ENCODE measurements at regions not wholly inside any gene's neighbourhood (a gene's known extent, or its start where the extent isn't known, plus 50 kb on each side); places are given as distances from the start of the nearest gene placed in this dataset.
"Not testable (repeated sequence)": the region's sequence is repeated elsewhere in the genome, so short reads cannot be mapped to it uniquely, and the experiment has no call there.

- DNase-seq = no peak
These were observed 74.9 kb upstream of the IQSEC1 start for GRCh38 chr3:13148126-13148525.

GRCh38 chr3:13147344-13147743 is 74.1 kb upstream of the IQSEC1 start:
- DNase-seq = no peak

- DNase-seq = no peak
These were observed 73.5 kb upstream of the IQSEC1 start for GRCh38 chr3:13146643-13147143.

- DNase-seq = no peak
These were observed 72.8 kb upstream of the IQSEC1 start for GRCh38 chr3:13145826-13146642.

GRCh38 chr3:13145131-13145825 is 72.0 kb upstream of the IQSEC1 start:
- no peak for DNase-seq

GRCh38 chr3:13144163-13145023 is 71.2 kb upstream of the IQSEC1 start:
- no peak for DNase-seq

GRCh38 chr3:13143381-13144004 is 70.3 kb upstream of the IQSEC1 start:
- DNase-seq = no peak

- no peak for DNase-seq
These were observed 69.5 kb upstream of the IQSEC1 start for GRCh38 chr3:13142552-13143380.

- DNase-seq = peak; percentile 22
These were observed 68.8 kb upstream of the IQSEC1 start for GRCh38 chr3:13141991-13142412.

GRCh38 chr3:13141183-13141582 is 68.0 kb upstream of the IQSEC1 start:
- DNase-seq = no peak

GRCh38 chr3:13140596-13140995 is 67.4 kb upstream of the IQSEC1 start:
- DNase-seq = no peak

- no peak for DNase-seq
These were observed 66.3 kb upstream of the IQSEC1 start for GRCh38 chr3:13139471-13140065.

- no peak for DNase-seq
These were observed 65.6 kb upstream of the IQSEC1 start for GRCh38 chr3:13138833-13139145.

- DNase-seq = no peak
These were observed 65.0 kb upstream of the IQSEC1 start for GRCh38 chr3:13137941-13138832.

GRCh38 chr3:13136848-13137247 is 63.6 kb upstream of the IQSEC1 start:
- not testable (repeated sequence) for DNase-seq

- DNase-seq = no peak
These were observed 63.2 kb upstream of the IQSEC1 start for GRCh38 chr3:13136426-13136825.

- DNase-seq = no peak
These were observed 62.6 kb upstream of the IQSEC1 start for GRCh38 chr3:13135811-13136321.

GRCh38 chr3:13135251-13135810 is 62.1 kb upstream of the IQSEC1 start:
- no peak for DNase-seq

- no peak for DNase-seq
These were observed 61.6 kb upstream of the IQSEC1 start for GRCh38 chr3:13134879-13135206.

Measured in T1000 (cell line).